ENCODE measurements at regions not wholly inside any gene's neighbourhood (a gene's known extent, or its start where the extent isn't known, plus 50 kb on each side); places are given as distances from the start of the nearest gene placed in this dataset.

- TF ChIP-seq CTCF (IDR thresholded peaks at IDR 0.05) (no peak), EZH2 (IDR thresholded peaks at IDR 0.05; ENCODE audit: borderline replicate concordance, insufficient read depth, low read depth, low read length, poor library complexity, severe bottlenecking) (no peak)
Observed at GRCh38 chr13:50072676-50073075, 57.4 kb downstream of the KCNRG start.
